GM12878 (cell line): ENCODE measurements at regions not wholly inside any gene's neighbourhood (a gene's known extent, or its start where the extent isn't known, plus 50 kb on each side); places are given as distances from the start of the nearest gene placed in this dataset.

Source experiments
- ATAC-seq: fragments of 200-7000 bp; cut with Tn5 transposase; 3 replicates; pipeline ENCODE4 v1.9.1; 2020; ENCODE audit warnings: mild to moderate bottlenecking, moderate library complexity
- BruUV-seq: library from RNA; stranded (reverse); fragments of 400-500 nt; replicated peaks from 2 replicates; lab custom pipeline; 2021; lab: Mats Ljungman, UMichigan
- CTCF ChIA-PET: fragments of 300-600 bp; sonication (Branson Sonifier 250); formaldehyde crosslinking; extraction: SDS; loops from one replicate; lab custom pipeline; 2021; ENCODE audit warnings: inconsistent platforms; lab: Yijun Ruan, JAX
- POLR2A ChIA-PET: fragments of 350-600 bp; formaldehyde crosslinking; extraction: SDS; loops from one replicate; lab custom pipeline; 2021; ENCODE audit warnings: inconsistent platforms; lab: Charles Lee
- RAD21 ChIA-PET: fragments of 300-600 bp; sonication (Branson Sonifier 250); formaldehyde crosslinking; loops from one replicate; lab custom pipeline; 2023; ENCODE audit warnings: antibody characterized with exemption; ENCODE audit not compliant: unreplicated experiment; lab: Charles Lee
- SMC1A ChIA-PET: fragments of 300-600 bp; sonication (Branson Sonifier 250); formaldehyde crosslinking; loops from one replicate; lab custom pipeline; 2023; ENCODE audit not compliant: unreplicated experiment, uncharacterized antibody; lab: Charles Lee
- DNase-seq: peaks from one replicate; pipeline ENCODE4 v3.0.0-alpha.2; 2011; ENCODE audit warnings: low read depth, low spot score
- FAIRE-seq: peaks from 3 replicates; lab custom pipeline; 2011; peaks lifted over from hg19 to GRCh38; lab: Jason Lieb, UNC
- H2AFZ ChIP-seq: 2 replicates; pipeline ENCODE4 v1.6.0; 2011; ENCODE audit warnings: low read depth, low read length, control low read depth; ENCODE audit not compliant: control insufficient read depth
- H3K27ac ChIP-seq: 2 replicates; pipeline ENCODE4 v1.5.1; 2011; ENCODE audit warnings: control low read depth; ENCODE audit not compliant: control insufficient read depth, insufficient read depth
- H3K27me3 ChIP-seq, 2 experiments: replicated peaks in 1 of 2; 2 replicates each; pipeline versions ENCODE4 v1.6.0 to v1.6.1; 2011; ENCODE audit warnings: low read length in 1 of 2; ENCODE audit not compliant: control insufficient read depth in 2 of 2, insufficient read depth in 2 of 2
- H3K36me3 ChIP-seq, 2 experiments: 2 replicates each; pipeline ENCODE4 v1.5.1; 2011; ENCODE audit warnings: low read length in 1 of 2; ENCODE audit not compliant: control insufficient read depth in 2 of 2, insufficient read depth in 2 of 2
- H3K4me1 ChIP-seq: 2 replicates; pipeline ENCODE4 v1.6.1; 2011; ENCODE audit warnings: mild to moderate bottlenecking, low read length, moderate library complexity, mixed read lengths; ENCODE audit not compliant: control insufficient read depth, insufficient read depth
- H3K4me2 ChIP-seq: 2 replicates; pipeline ENCODE4 v1.6.0; 2011; ENCODE audit warnings: control low read depth; ENCODE audit not compliant: control insufficient read depth, insufficient read depth
- H3K4me3 ChIP-seq: fragments of 200-600 bp; sonication (generic); 2 replicates; pipeline ENCODE4 v1.5.1; 2016
- H3K79me2 ChIP-seq: 2 replicates; pipeline ENCODE4 v1.6.0; 2011; ENCODE audit warnings: low read length; ENCODE audit not compliant: control insufficient read depth, insufficient read depth
- H3K9ac ChIP-seq: 2 replicates; pipeline ENCODE4 v1.8.0; 2011; ENCODE audit warnings: low read length, control low read depth, mixed read lengths; ENCODE audit not compliant: control insufficient read depth, insufficient read depth
- H3K9me3 ChIP-seq: replicated peaks from 3 replicates; pipeline ENCODE4 v1.5.1; 2011; ENCODE audit warnings: mild to moderate bottlenecking, low read length; ENCODE audit not compliant: control insufficient read depth, insufficient read depth
- H4K20me1 ChIP-seq: 2 replicates; pipeline ENCODE4 v1.6.0; 2011; ENCODE audit not compliant: control insufficient read depth, insufficient read depth
- CEBPB ChIP-seq, 2 experiments: fragments of 150-350 bp in 1 of 2; IDR thresholded peaks; 2 replicates each; pipeline ENCODE4 v1.6.1; 2012 to 2014; ENCODE audit warnings: low read depth in 2 of 2, low read length in 2 of 2, borderline replicate concordance in 1 of 2, inconsistent platforms in 1 of 2
- E4F1 ChIP-seq: fragments of 450-650 bp; IDR thresholded peaks from 2 replicates; pipeline ENCODE4 v1.6.1; 2018; ENCODE audit warnings: borderline replicate concordance, mild to moderate bottlenecking; ENCODE audit not compliant: partially characterized antibody
- NR2F1 ChIP-seq: fragments of 450-650 bp; conservative IDR thresholded peaks from 2 replicates; pipeline ENCODE4 v1.6.1; 2017; ENCODE audit warnings: mild to moderate bottlenecking
- POLR2A ChIP-seq: IDR thresholded peaks from 2 replicates; pipeline ENCODE4 v1.6.1; 2011; ENCODE audit warnings: low read depth, mild to moderate bottlenecking, low read length
- SMC3 ChIP-seq: IDR thresholded peaks from 2 replicates; pipeline ENCODE4 v1.6.1; 2011; ENCODE audit warnings: low read length, improper control_type of control experiment, borderline replicate concordance
- SPI1 ChIP-seq: IDR thresholded peaks from 2 replicates; pipeline ENCODE4 v1.6.1; 2011; ENCODE audit warnings: low read depth, mild to moderate bottlenecking, low read length, moderate library complexity, borderline replicate concordance; ENCODE audit not compliant: insufficient read depth
- STAT3 ChIP-seq: IDR thresholded peaks from 2 replicates; pipeline ENCODE4 v1.6.1; 2011; ENCODE audit warnings: low read depth, low read length, improper control_type of control experiment
- WGBS: methylation state at CpG from one replicate; pipeline ENCODE4 v1.1.6; 2016; ENCODE audit warnings: low lambda C conversion rate; ENCODE audit not compliant: insufficient replicate concordance, insufficient coverage; ENCODE audit errors: missing lambda C conversion rate; 5-methylcytosine and 5-hydroxymethylcytosine counted together
- in situ Hi-C: fragments of 300-500 bp; cut with MboI; formaldehyde crosslinking; loops from 9 replicates; pipeline ENCODE4 v1.14.3; 2018; ENCODE audit warnings: mixed read lengths
- intact Hi-C: fragments of 100-400 bp; cut with micrococcal nuclease; formaldehyde crosslinking; loops from one replicate; pipeline ENCODE4 v1.14.2; 2022; ENCODE audit not compliant: unreplicated experiment

DNA sequence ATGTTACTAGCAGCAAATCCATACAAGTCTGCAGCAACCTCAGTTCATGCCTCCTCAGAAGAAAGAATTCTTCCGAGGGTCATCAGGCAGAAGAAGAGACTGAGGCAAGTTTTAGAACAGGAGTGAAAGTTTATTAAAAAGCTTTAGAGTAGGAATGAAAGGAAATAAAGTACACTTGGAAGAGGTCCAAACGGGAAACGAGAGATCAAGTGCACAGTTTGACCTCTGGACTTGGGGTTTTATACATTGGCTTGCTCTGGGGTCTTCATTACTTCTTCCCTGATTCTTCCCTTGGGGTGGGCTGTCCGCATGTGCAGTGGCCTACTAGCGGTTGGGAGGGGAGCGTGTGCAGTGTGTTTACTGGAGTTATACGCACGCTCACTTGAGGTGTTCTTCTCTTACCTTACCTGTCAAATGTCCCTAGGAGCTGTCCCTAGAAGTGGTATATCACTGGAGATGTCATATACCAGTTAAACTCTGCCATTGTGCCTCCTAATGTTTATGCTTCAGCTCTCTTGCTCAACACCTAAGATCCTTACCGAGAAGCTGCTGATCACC is 372.8 kb upstream of the KITLG start:
- Histone ChIP-seq H3K36me3 (no peaks in the 10 kb centered on the region), H3K27me3 (no peaks in the 10 kb centered on the region), H3K9me3 (no peaks in the 10 kb centered on the region), H3K79me2 (no peaks in the 10 kb centered on the region), H3K9ac (no peak overlapping the region), H3K4me2 (no peak overlapping the region), H3K4me1 (no peaks in the 10 kb centered on the region), H3K4me3 (no peak overlapping the region), H2AFZ (no peak overlapping the region), H4K20me1 (no peaks in the 10 kb centered on the region), H3K27ac (no peak overlapping the region)
- BruUV-seq, result no TSS peak
- TF ChIP-seq SPI1, result no peak
- no peak for TF ChIP-seq STAT3
- no peak for TF ChIP-seq SMC3
- no peak for TF ChIP-seq CEBPB (IDR thresholded peaks at IDR 0.05; ENCODE audit: borderline replicate concordance in 1 of 2, low read depth in 2 of 2, low read length in 2 of 2)
- no peak for TF ChIP-seq E4F1
- no peak for TF ChIP-seq POLR2A
- TF ChIP-seq NR2F1, result no peak
- RAD21 ChIA-PET, result no interaction called here
- POLR2A ChIA-PET, result no interaction called here
- no peak for FAIRE-seq
- SMC1A ChIA-PET, result no interaction called here
- ATAC-seq, result no peak
- DNase-seq, result no peak
- in situ Hi-C loops (no loop called here), intact Hi-C loops (no loop called here)
- 49% methylated on average over 9 of the region's 9 CpGs for WGBS
- CTCF ChIA-PET, result no interaction called here
